Neural cell (in vitro differentiated cells): ENCODE measurements at regions not wholly inside any gene's neighbourhood (a gene's known extent, or its start where the extent isn't known, plus 50 kb on each side); places are given as distances from the start of the nearest gene placed in this dataset.

Source experiments
- H2AFZ ChIP-seq: fragments of 200-600, 300-800 bp; sonication (generic), shearing (Covaris generic); 2 replicates; pipeline ENCODE4 v1.6.0; 2014; ENCODE audit warnings: low read depth, mild to moderate bottlenecking, antibody characterized with exemption, low read length, moderate library complexity
- H3F3A ChIP-seq: fragments of 200-600 bp; shearing (Covaris generic); 2 replicates; pipeline ENCODE4 v1.6.1; 2016; ENCODE audit warnings: mild to moderate bottlenecking, moderate library complexity, mixed read lengths, antibody characterized with exemption, low read length; ENCODE audit not compliant: insufficient read depth, poor library complexity, severe bottlenecking
- H3K27ac ChIP-seq: fragments of 200-600, 300-800 bp; sonication (generic), shearing (Covaris generic); 2 replicates; pipeline ENCODE4 v1.5.1; 2014; ENCODE audit warnings: mild to moderate bottlenecking, low read length, moderate library complexity
- H3K27me3 ChIP-seq: fragments of 300-800, 200-600 bp; sonication (generic), shearing (Covaris generic); 2 replicates; pipeline ENCODE4 v1.6.0; 2014; ENCODE audit warnings: mild to moderate bottlenecking, low read depth, low read length, moderate library complexity; ENCODE audit not compliant: insufficient read depth
- H3K36me3 ChIP-seq: fragments of 300-800, 200-600 bp; sonication (generic), shearing (Covaris generic); 2 replicates; pipeline ENCODE4 v1.5.1; 2014; ENCODE audit warnings: mild to moderate bottlenecking, antibody characterized with exemption, low read length, moderate library complexity; ENCODE audit not compliant: insufficient read depth
- H3K4me2 ChIP-seq: fragments of 300-800, 200-600 bp; sonication (generic), shearing (Covaris generic); 2 replicates; pipeline ENCODE4 v1.6.0; 2014; ENCODE audit warnings: mild to moderate bottlenecking, low read length
- H3K4me3 ChIP-seq: fragments of 300-800, 200-600 bp; sonication (generic), shearing (Covaris generic); 2 replicates; pipeline ENCODE4 v1.5.1; 2014; ENCODE audit warnings: mild to moderate bottlenecking, low read length, moderate library complexity
- H3K79me2 ChIP-seq: fragments of 200-600 bp; shearing (Covaris generic); replicated peaks from 2 replicates; pipeline ENCODE4 v1.6.0; 2014; ENCODE audit warnings: mild to moderate bottlenecking, low read length, moderate library complexity; ENCODE audit not compliant: insufficient read depth
- H3K9ac ChIP-seq: fragments of 300-800, 200-600 bp; sonication (generic), shearing (Covaris generic); 2 replicates; pipeline ENCODE4 v1.6.1; 2016; ENCODE audit warnings: mild to moderate bottlenecking, low read length, mixed read lengths
- H3K9me2 ChIP-seq: fragments of 200-600 bp; shearing (Covaris generic); 2 replicates; pipeline ENCODE4 v1.6.1; 2016; ENCODE audit warnings: mild to moderate bottlenecking, low read length, mixed read lengths; ENCODE audit not compliant: insufficient read depth
- H3K9me3 ChIP-seq: fragments of 200-600, 300-800 bp; sonication (generic), shearing (Covaris generic); 2 replicates; pipeline ENCODE4 v1.6.1; 2016; ENCODE audit warnings: mild to moderate bottlenecking, mixed run types, low read length, moderate library complexity, mixed read lengths
- H4K20me1 ChIP-seq: fragments of 200-600 bp; shearing (Covaris generic); 2 replicates; pipeline ENCODE4 v1.6.1; 2016; ENCODE audit warnings: mild to moderate bottlenecking, mixed run types; ENCODE audit not compliant: insufficient read depth
- EP300 ChIP-seq: fragments of 450-650 bp; conservative IDR thresholded peaks from 2 replicates; pipeline ENCODE4 v1.6.1; 2014; ENCODE audit warnings: antibody characterized with exemption, mild to moderate bottlenecking, moderate library complexity; ENCODE audit not compliant: poor library complexity, severe bottlenecking
- EZH2 ChIP-seq: fragments of 200-600, 300-800 bp; shearing (Covaris generic), sonication (generic); IDR thresholded peaks from 2 replicates; pipeline ENCODE4 v1.6.1; 2014; ENCODE audit warnings: antibody characterized with exemption, low read length, borderline replicate concordance, mild to moderate bottlenecking; ENCODE audit not compliant: insufficient read depth, poor library complexity, severe bottlenecking
- MXI1 ChIP-seq: fragments of 450-650 bp; conservative IDR thresholded peaks from 2 replicates; pipeline ENCODE4 v1.6.1; 2014; ENCODE audit warnings: antibody characterized with exemption, mild to moderate bottlenecking; ENCODE audit not compliant: poor library complexity, severe bottlenecking
- POLR2AphosphoS5 ChIP-seq: IDR thresholded peaks from 2 replicates; pipeline ENCODE4 v1.6.1; 2012
- RAD21 ChIP-seq: fragments of 450-650 bp; conservative IDR thresholded peaks from 2 replicates; pipeline ENCODE4 v1.6.1; 2014; ENCODE audit warnings: antibody characterized with exemption, mild to moderate bottlenecking, moderate library complexity
- SMC3 ChIP-seq: fragments of 450-650 bp; conservative IDR thresholded peaks from 2 replicates; pipeline ENCODE4 v1.6.1; 2014; ENCODE audit warnings: antibody characterized with exemption, mild to moderate bottlenecking, moderate library complexity; ENCODE audit not compliant: poor library complexity
- TAF1 ChIP-seq: IDR thresholded peaks from 2 replicates; pipeline ENCODE4 v1.6.1; 2012; ENCODE audit warnings: low read depth
- TF ChIP-seq, protein P1 (sequence below): fragments of 450-650 bp; IDR thresholded peaks from 2 replicates; pipeline ENCODE4 v1.5.1; 2014; ENCODE audit warnings: antibody characterized with exemption, mild to moderate bottlenecking, moderate library complexity; ENCODE audit not compliant: poor library complexity, severe bottlenecking
- TF ChIP-seq, protein P2 (sequence below): IDR thresholded peaks from 2 replicates; pipeline ENCODE4 v1.6.1; 2012; ENCODE audit warnings: borderline replicate concordance

DNA sequence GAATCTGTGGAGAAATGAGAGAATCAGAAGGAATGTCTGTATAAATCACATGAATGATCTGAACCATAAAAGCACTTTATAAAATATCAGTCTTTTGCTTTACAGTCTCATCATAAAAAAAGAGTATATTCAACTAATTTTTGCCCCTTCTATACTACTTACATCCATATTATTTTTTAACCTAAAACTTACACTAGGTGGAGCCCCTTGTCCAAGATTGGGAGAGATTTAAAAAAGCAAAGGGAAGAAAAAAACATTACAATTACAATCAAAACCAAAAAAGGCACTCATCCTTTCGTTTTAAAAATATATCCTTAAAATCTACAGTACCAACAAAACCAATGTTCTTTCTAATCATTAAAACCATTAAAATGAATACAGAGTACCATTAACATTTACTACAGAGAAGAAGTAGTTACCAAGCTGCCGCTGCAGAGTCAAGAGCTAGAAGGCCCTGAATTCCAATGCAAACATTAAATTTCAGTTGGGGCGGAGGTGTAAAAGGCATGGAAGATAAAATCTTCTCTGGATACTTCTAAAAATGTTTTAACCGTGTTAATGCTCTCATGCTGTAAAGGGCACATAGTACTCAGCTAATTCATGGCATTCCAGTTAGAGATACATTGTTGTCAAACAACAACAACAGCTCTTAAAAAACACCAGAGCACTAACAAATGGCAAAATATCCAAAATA lies 56.7 kb upstream of the EPB41L3 start:
- H3K4me3 ChIP-seq: no peak overlapping the region
- no peaks in the 10 kb centered on the region for H3K9me2 ChIP-seq
- no peak overlapping the region for H3K4me2 ChIP-seq
- H2AFZ ChIP-seq: no peak overlapping the region
- H4K20me1 ChIP-seq: no peaks in the 10 kb centered on the region
- no peaks in the 10 kb centered on the region for H3K79me2 ChIP-seq
- no peak overlapping the region for H3K27ac ChIP-seq
- H3K27me3 ChIP-seq: no peaks in the 10 kb centered on the region
- no peaks in the 10 kb centered on the region for H3F3A ChIP-seq
- no peaks in the 10 kb centered on the region for H3K9me3 ChIP-seq
- TF ChIP-seq, protein P1, sequence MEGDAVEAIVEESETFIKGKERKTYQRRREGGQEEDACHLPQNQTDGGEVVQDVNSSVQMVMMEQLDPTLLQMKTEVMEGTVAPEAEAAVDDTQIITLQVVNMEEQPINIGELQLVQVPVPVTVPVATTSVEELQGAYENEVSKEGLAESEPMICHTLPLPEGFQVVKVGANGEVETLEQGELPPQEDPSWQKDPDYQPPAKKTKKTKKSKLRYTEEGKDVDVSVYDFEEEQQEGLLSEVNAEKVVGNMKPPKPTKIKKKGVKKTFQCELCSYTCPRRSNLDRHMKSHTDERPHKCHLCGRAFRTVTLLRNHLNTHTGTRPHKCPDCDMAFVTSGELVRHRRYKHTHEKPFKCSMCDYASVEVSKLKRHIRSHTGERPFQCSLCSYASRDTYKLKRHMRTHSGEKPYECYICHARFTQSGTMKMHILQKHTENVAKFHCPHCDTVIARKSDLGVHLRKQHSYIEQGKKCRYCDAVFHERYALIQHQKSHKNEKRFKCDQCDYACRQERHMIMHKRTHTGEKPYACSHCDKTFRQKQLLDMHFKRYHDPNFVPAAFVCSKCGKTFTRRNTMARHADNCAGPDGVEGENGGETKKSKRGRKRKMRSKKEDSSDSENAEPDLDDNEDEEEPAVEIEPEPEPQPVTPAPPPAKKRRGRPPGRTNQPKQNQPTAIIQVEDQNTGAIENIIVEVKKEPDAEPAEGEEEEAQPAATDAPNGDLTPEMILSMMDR: peak; percentile 74
- TF ChIP-seq, protein P2, sequence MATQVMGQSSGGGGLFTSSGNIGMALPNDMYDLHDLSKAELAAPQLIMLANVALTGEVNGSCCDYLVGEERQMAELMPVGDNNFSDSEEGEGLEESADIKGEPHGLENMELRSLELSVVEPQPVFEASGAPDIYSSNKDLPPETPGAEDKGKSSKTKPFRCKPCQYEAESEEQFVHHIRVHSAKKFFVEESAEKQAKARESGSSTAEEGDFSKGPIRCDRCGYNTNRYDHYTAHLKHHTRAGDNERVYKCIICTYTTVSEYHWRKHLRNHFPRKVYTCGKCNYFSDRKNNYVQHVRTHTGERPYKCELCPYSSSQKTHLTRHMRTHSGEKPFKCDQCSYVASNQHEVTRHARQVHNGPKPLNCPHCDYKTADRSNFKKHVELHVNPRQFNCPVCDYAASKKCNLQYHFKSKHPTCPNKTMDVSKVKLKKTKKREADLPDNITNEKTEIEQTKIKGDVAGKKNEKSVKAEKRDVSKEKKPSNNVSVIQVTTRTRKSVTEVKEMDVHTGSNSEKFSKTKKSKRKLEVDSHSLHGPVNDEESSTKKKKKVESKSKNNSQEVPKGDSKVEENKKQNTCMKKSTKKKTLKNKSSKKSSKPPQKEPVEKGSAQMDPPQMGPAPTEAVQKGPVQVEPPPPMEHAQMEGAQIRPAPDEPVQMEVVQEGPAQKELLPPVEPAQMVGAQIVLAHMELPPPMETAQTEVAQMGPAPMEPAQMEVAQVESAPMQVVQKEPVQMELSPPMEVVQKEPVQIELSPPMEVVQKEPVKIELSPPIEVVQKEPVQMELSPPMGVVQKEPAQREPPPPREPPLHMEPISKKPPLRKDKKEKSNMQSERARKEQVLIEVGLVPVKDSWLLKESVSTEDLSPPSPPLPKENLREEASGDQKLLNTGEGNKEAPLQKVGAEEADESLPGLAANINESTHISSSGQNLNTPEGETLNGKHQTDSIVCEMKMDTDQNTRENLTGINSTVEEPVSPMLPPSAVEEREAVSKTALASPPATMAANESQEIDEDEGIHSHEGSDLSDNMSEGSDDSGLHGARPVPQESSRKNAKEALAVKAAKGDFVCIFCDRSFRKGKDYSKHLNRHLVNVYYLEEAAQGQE: no peak
- no peak for TF ChIP-seq EP300
- TF ChIP-seq MXI1: no peak
- TF ChIP-seq SMC3: peak; percentile 79
- no peak for TF ChIP-seq EZH2
- TF ChIP-seq TAF1: no peak
- peak; percentile 86 for TF ChIP-seq RAD21
- TF ChIP-seq POLR2AphosphoS5: no peak
- no peak overlapping the region for H3K9ac ChIP-seq
- no peaks in the 10 kb centered on the region for H3K36me3 ChIP-seq

DNA sequence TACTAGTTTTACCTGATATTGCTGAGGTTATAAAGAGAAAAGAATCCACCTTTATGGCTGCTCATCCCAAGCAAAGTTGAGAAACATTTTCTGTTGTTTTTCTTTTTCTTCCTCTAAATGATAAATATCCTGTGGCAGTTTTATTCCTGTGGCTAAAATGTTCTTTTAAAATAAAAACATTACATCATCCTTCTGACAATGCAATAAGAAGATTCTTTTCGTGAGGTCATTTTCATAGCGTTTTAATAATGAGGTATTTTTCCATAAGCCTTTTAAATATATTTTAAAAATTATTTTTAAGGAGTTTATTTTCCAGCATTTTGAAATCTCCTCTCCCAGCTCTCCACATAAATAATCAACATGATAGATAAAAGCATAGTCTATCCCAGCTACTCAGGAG lies 52.8 kb upstream of the EPB41L3 start:
- H3F3A ChIP-seq: no peaks in the 10 kb centered on the region
- H3K4me2 ChIP-seq: no peak overlapping the region
- H3K9me3 ChIP-seq: no peaks in the 10 kb centered on the region
- no peak overlapping the region for H3K4me3 ChIP-seq
- no peaks in the 10 kb centered on the region for H4K20me1 ChIP-seq
- H2AFZ ChIP-seq: no peak overlapping the region
- no peaks in the 10 kb centered on the region for H3K79me2 ChIP-seq
- no peaks in the 10 kb centered on the region for H3K36me3 ChIP-seq
- TF ChIP-seq, protein P1: no peak
- TF ChIP-seq TAF1: no peak
- no peak overlapping the region for H3K9ac ChIP-seq
- H3K27me3 ChIP-seq: no peaks in the 10 kb centered on the region
- H3K27ac ChIP-seq: no peak overlapping the region
- H3K9me2 ChIP-seq: no peaks in the 10 kb centered on the region
